ENCODE measurements at regions not wholly inside any gene's neighbourhood (a gene's known extent, or its start where the extent isn't known, plus 50 kb on each side); places are given as distances from the start of the nearest gene placed in this dataset.

GRCh38 chr17:77601054-77601979 is 357.2 kb upstream of the TNRC6C start:
- TF ChIP-seq REST (IDR thresholded peaks at IDR 0.05; ENCODE audit: insufficient read depth in 1 of 2, low read depth in 2 of 2, low read length in 2 of 2): no peak
- TF ChIP-seq TAF1 (IDR thresholded peaks at IDR 0.05; ENCODE audit: borderline replicate concordance, insufficient read depth, low read length): no peak
- TF ChIP-seq FOXP2 (optimal IDR thresholded peaks at IDR 0.05; ENCODE audit: borderline replicate concordance, extremely low read depth, extremely low read length, insufficient read depth): no peak
- TF ChIP-seq SIN3A (IDR thresholded peaks at IDR 0.05; ENCODE audit: borderline replicate concordance, insufficient read depth, low read length): no peak
- no peak for TF ChIP-seq POLR2AphosphoS5 (IDR thresholded peaks at IDR 0.05; ENCODE audit: low read depth, low read length)

GRCh38 chr17:77602062-77602746 is 356.3 kb upstream of the TNRC6C start:
- TF ChIP-seq POLR2AphosphoS5 (IDR thresholded peaks at IDR 0.05; ENCODE audit: low read depth, low read length) (no peak), TAF1 (IDR thresholded peaks at IDR 0.05; ENCODE audit: borderline replicate concordance, insufficient read depth, low read length) (no peak), FOXP2 (optimal IDR thresholded peaks at IDR 0.05; ENCODE audit: borderline replicate concordance, extremely low read depth, extremely low read length, insufficient read depth) (no peak), REST (IDR thresholded peaks at IDR 0.05; ENCODE audit: insufficient read depth in 1 of 2, low read depth in 2 of 2, low read length in 2 of 2) (no peak), SIN3A (IDR thresholded peaks at IDR 0.05; ENCODE audit: borderline replicate concordance, insufficient read depth, low read length) (no peak)

GRCh38 chr17:77602883-77603640 is 355.4 kb upstream of the TNRC6C start:
- TF ChIP-seq POLR2AphosphoS5 (IDR thresholded peaks at IDR 0.05; ENCODE audit: low read depth, low read length) (no peak), SIN3A (IDR thresholded peaks at IDR 0.05; ENCODE audit: borderline replicate concordance, insufficient read depth, low read length) (no peak), TAF1 (IDR thresholded peaks at IDR 0.05; ENCODE audit: borderline replicate concordance, insufficient read depth, low read length) (no peak), FOXP2 (optimal IDR thresholded peaks at IDR 0.05; ENCODE audit: borderline replicate concordance, extremely low read depth, extremely low read length, insufficient read depth) (no peak), REST (IDR thresholded peaks at IDR 0.05; ENCODE audit: insufficient read depth in 1 of 2, low read depth in 2 of 2, low read length in 2 of 2) (no peak)

- TF ChIP-seq REST (IDR thresholded peaks at IDR 0.05; ENCODE audit: insufficient read depth in 1 of 2, low read depth in 2 of 2, low read length in 2 of 2): no peak
Measured at GRCh38 chr17:77604301-77604972, 354.1 kb upstream of the TNRC6C start.

Data from PFSK-1 (cell line).